ENCODE measurements at regions not wholly inside any gene's neighbourhood (a gene's known extent, or its start where the extent isn't known, plus 50 kb on each side); places are given as distances from the start of the nearest gene placed in this dataset.

- DNase-seq (ENCODE audit: extremely low read depth, low read depth), result no peak
- TF ChIP-seq, protein P1, sequence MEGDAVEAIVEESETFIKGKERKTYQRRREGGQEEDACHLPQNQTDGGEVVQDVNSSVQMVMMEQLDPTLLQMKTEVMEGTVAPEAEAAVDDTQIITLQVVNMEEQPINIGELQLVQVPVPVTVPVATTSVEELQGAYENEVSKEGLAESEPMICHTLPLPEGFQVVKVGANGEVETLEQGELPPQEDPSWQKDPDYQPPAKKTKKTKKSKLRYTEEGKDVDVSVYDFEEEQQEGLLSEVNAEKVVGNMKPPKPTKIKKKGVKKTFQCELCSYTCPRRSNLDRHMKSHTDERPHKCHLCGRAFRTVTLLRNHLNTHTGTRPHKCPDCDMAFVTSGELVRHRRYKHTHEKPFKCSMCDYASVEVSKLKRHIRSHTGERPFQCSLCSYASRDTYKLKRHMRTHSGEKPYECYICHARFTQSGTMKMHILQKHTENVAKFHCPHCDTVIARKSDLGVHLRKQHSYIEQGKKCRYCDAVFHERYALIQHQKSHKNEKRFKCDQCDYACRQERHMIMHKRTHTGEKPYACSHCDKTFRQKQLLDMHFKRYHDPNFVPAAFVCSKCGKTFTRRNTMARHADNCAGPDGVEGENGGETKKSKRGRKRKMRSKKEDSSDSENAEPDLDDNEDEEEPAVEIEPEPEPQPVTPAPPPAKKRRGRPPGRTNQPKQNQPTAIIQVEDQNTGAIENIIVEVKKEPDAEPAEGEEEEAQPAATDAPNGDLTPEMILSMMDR (IDR thresholded peaks at IDR 0.05; ENCODE audit: low read depth, low read length), result no peak
Observed at GRCh38 chr22:34481090-34481489, 560.8 kb upstream of the LARGE1 start.

DNA sequence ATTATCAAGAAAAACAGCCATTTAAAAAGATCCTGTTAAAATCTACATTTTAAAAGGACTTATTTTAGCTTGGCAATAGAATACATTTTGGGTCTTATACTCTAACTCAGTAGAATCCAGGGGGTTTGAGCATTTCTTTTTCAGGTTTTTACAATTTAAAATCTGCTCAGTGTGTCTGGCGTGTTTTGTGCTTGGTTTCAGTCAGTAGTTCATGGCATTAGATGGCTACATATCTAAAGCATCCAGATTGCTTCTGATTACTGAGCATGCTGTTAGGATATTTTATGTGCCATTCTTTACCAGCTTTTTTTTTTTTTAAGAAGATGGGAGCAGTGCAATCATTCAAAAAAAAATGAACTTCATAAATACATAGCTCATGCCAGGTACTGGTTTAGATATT lies 566.1 kb upstream of the LARGE1 start:
- TF ChIP-seq, protein P1 (IDR thresholded peaks at IDR 0.05; ENCODE audit: low read depth, low read length), result no peak
- no peak for DNase-seq (ENCODE audit: extremely low read depth, low read depth)

DNA sequence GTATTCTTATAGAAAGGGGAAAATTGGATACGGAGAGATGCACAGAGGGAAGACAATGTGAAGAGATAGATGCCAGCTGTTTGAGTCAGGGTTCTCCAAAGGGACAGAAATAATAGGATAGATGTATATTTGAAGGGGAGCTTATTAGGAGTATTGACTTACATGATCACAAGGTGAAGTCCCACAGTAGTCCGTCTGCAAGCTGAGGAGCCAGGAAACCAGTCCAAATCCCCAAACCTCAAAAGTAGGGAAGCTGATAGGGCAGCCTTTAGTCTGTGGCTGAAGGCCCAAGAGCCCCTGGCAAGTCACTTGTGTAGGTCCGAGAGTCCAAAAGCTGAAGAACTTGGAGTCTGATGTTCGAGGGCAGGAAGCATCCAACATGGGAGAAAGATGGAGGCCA lies 569.6 kb upstream of the LARGE1 start:
- TF ChIP-seq, protein P1 (IDR thresholded peaks at IDR 0.05; ENCODE audit: low read depth, low read length), result no peak
- DNase-seq (ENCODE audit: extremely low read depth, low read depth), result no peak

DNA sequence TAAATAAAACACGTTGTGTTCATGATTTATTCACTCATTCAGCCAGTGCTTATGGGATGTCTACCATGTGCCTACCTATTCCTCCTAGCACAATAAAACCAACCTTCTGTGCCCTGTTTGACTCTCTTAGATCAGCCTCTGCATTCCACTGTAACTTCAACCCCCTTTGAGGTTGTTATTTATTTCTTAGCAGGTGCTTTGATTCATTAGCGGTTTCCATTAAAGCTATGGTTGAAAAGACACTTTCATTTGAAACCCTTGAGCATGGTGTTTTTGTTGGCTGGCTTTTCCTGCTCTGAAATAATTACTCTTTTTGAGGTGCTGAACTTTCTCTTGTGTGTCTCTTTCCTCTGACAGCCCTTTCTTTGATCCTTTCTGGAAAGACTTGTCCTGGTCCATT lies 570.6 kb upstream of the LARGE1 start:
- DNase-seq (ENCODE audit: extremely low read depth, low read depth), result no peak
- TF ChIP-seq, protein P1 (IDR thresholded peaks at IDR 0.05; ENCODE audit: low read depth, low read length), result no peak

DNA sequence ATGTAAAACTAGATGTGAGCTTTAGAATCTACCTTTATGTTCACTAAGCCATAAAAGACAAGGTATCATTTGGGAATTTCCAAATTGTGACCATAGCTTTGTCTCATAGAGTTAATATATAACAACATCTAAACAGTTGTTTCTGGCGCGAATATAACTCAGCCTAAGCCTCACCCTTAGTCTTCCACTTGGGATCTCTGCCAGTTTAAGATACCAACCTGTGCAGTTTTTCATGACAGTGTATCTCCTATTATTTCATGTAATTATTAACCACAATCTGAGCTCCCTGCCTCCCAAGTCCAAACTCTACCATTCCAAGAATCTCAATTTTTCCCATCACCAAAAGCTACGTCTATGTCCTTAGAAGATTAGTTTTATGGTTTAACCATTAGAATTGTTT lies 572.5 kb upstream of the ISX start:
- TF ChIP-seq, protein P1 (IDR thresholded peaks at IDR 0.05; ENCODE audit: low read depth, low read length), result no peak
- DNase-seq (ENCODE audit: extremely low read depth, low read depth), result no peak

- DNase-seq (ENCODE audit: extremely low read depth, low read depth), result no peak
- TF ChIP-seq, protein P1 (IDR thresholded peaks at IDR 0.05; ENCODE audit: low read depth, low read length), result no peak
Observed at GRCh38 chr22:34501366-34501965, 564.5 kb upstream of the ISX start.

DNA sequence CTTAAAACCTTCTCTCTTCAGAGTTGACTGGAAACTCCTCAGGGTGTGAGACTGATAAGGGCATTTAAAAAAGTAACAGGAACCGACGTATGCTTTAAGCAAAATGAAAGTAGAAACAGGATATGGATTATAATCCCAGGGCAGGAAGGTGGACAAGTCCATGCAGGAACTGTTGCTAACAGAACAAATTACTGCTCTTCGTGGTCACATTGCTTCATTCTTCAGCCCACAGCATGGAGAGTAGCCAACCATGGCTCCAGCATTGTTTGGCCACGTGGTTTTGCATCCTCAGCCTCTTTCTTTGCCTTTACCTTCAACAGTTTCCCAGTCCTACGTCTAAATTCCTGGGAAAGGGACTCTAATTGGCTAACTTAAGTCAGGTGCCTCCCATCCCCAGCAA lies 563.1 kb upstream of the ISX start:
- DNase-seq (ENCODE audit: extremely low read depth, low read depth), result no peak
- TF ChIP-seq, protein P1 (IDR thresholded peaks at IDR 0.05; ENCODE audit: low read depth, low read length), result no peak

All from AG09319 (cell line).